ENCODE measurements at regions not wholly inside any gene's neighbourhood (a gene's known extent, or its start where the extent isn't known, plus 50 kb on each side); places are given as distances from the start of the nearest gene placed in this dataset.

DNA sequence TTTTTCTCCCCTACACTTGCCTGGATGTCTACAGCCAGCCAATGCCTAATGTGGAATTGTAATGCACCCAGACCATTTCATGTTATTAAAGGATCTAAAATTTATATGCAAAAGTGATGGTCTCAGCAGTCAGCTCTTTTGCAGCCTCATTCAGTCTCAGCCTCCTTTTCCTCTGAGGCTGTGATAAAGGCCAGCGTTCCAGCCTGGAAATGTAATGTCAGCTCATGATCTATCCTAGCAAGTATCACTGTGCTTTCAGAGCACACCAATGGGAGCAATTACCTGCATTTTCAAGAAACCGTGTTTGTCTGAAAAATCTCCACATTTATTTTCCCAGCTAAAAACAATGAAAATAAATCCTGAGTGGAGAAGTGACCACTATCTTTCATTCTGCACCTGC is 274.6 kb downstream of the CDH20 start:
- TF ChIP-seq CTCF (conservative IDR thresholded peaks at IDR 0.05) = no peak
- no peak for TF ChIP-seq ZFX (IDR thresholded peaks at IDR 0.05)

Measured in C4-2B (cell line).